PC-9 (cell line): ENCODE measurements at regions not wholly inside any gene's neighbourhood (a gene's known extent, or its start where the extent isn't known, plus 50 kb on each side); places are given as distances from the start of the nearest gene placed in this dataset.
"Not testable (repeated sequence)": the region's sequence is repeated elsewhere in the genome, so short reads cannot be mapped to it uniquely, and the experiment has no call there.

Source experiments
- BruUV-seq: library from RNA; stranded (reverse); fragments of 400-500 nt; replicated peaks from 2 replicates; lab custom pipeline; 2021; lab: Mats Ljungman, UMichigan
- CTCF ChIA-PET: fragments of 300-600 bp; sonication (Branson Sonifier 250); formaldehyde crosslinking; loops from one replicate; lab custom pipeline; 2022; ENCODE audit warnings: antibody characterized with exemption; lab: Charles Lee
- POLR2A ChIA-PET: fragments of 300-600 bp; sonication (Branson Sonifier 250); formaldehyde crosslinking; loops from one replicate; lab custom pipeline; 2022; ENCODE audit warnings: antibody characterized with exemption; ENCODE audit not compliant: unreplicated experiment; lab: Charles Lee
- DNase-seq, 2 experiments: peaks; one replicate each; pipeline versions ENCODE4 v3.0.0 to v3.0.0-alpha.2; 2015 to 2022; ENCODE audit warnings: mixed read lengths in 1 of 2
- H2AFZ ChIP-seq: fragments of 200-600 bp; sonication (generic); 2 replicates; pipeline ENCODE4 v1.8.1; 2017; ENCODE audit warnings: antibody characterized with exemption
- H3F3A ChIP-seq: fragments of 200-600 bp; sonication (generic); 2 replicates; pipeline ENCODE4 v1.8.1; 2017; ENCODE audit warnings: antibody characterized with exemption, mild to moderate bottlenecking, low read depth; ENCODE audit not compliant: insufficient read depth
- H3K27ac ChIP-seq: fragments of 200-600 bp; sonication (generic); 2 replicates; pipeline ENCODE4 v1.6.1; 2016; ENCODE audit warnings: mixed run types
- H3K27me3 ChIP-seq: fragments of 200-600 bp; sonication (generic); 2 replicates; pipeline ENCODE4 v1.6.1; 2016; ENCODE audit warnings: low read depth, mixed run types; ENCODE audit not compliant: insufficient read depth
- H3K36me3 ChIP-seq: fragments of 200-600 bp; sonication (generic); 2 replicates; pipeline ENCODE4 v1.6.1; 2016; ENCODE audit warnings: low read depth, mixed run types
- H3K4me1 ChIP-seq: fragments of 200-600 bp; sonication (generic); replicated peaks from 2 replicates; pipeline ENCODE4 v1.6.1; 2016; ENCODE audit warnings: mixed run types; ENCODE audit not compliant: insufficient read depth
- H3K4me2 ChIP-seq: fragments of 200-600 bp; sonication (generic); 2 replicates; pipeline ENCODE4 v1.6.1; 2017; ENCODE audit warnings: mixed run types
- H3K4me3 ChIP-seq: fragments of 200-600 bp; sonication (generic); 2 replicates; pipeline ENCODE4 v1.6.1; 2016; ENCODE audit warnings: mixed run types
- H3K79me2 ChIP-seq: fragments of 200-600 bp; sonication (generic); 2 replicates; pipeline ENCODE4 v1.6.1; 2017; ENCODE audit warnings: low read depth, mixed run types
- H3K9me2 ChIP-seq: fragments of 200-600 bp; sonication (generic); 2 replicates; pipeline ENCODE4 v1.8.1; 2017; ENCODE audit warnings: mild to moderate bottlenecking; ENCODE audit not compliant: insufficient read depth
- H3K9me3 ChIP-seq: fragments of 200-600 bp; sonication (generic); 2 replicates; pipeline ENCODE4 v1.8.1; 2016; ENCODE audit warnings: low read depth; ENCODE audit not compliant: insufficient read depth
- H4K20me1 ChIP-seq: fragments of 200-600 bp; sonication (generic); 2 replicates; pipeline ENCODE4 v1.8.1; 2017; ENCODE audit not compliant: insufficient read depth
- intact Hi-C: fragments of 100-400 bp; cut with micrococcal nuclease; formaldehyde crosslinking; loops from one replicate; pipeline ENCODE4 v1.10.0; 2022; ENCODE audit not compliant: unreplicated experiment

DNA sequence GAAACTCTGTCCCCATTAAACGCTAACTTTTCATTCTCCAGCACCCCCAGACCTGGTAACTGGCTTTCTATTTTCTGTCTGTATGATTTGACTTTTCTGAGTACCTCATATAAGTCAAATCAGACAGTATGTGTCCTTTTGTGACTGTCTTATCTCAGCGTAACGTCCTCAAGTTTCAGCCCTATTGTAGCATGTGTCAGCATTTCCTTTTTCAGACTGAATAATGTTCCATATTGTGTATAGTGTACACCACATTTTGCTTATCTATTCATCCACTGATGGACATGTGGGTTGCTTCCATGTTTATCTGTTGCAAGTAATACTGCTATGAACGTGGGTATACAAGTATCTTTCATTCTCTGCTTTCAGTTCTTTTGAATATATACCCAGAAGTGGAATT lies 242.4 kb downstream of the RTP5 start:
- BruUV-seq, H3K4me2 ChIP-seq, H2AFZ ChIP-seq, H3K27me3 ChIP-seq, H3K4me3 ChIP-seq, intact Hi-C loops, H3K9me2 ChIP-seq, H3K27ac ChIP-seq, H4K20me1 ChIP-seq, DNase-seq, H3K4me1 ChIP-seq, H3F3A ChIP-seq, CTCF ChIA-PET, H3K9me3 ChIP-seq, POLR2A ChIA-PET, H3K36me3 ChIP-seq, H3K79me2 ChIP-seq: not testable (repeated sequence)

DNA sequence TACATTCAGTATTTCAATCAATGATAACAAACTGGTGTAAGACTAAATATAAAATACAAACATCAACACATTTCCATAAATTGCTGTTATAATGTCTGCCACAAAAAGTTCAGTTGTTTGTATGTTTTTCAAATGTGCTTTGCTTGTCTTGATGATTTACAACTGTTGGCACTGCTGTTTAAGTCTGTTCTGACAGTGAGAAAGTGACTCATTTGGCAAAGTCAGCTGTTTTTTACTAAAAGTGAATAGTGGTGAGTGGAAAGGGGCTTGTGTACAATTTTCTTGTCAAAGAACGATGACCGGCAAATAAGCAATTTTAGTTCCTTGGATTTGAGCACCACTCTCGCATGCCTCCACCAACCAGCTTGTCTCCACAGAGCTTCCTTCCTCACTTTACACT lies 244.0 kb downstream of the RTP5 start:
- H3K4me2 ChIP-seq, H2AFZ ChIP-seq, H3K36me3 ChIP-seq, H3K4me3 ChIP-seq, H3K79me2 ChIP-seq, DNase-seq, POLR2A ChIA-PET, intact Hi-C loops, H4K20me1 ChIP-seq, H3K9me2 ChIP-seq, H3F3A ChIP-seq, BruUV-seq, H3K4me1 ChIP-seq, H3K27ac ChIP-seq, H3K9me3 ChIP-seq, CTCF ChIA-PET, H3K27me3 ChIP-seq: not testable (repeated sequence)

DNA sequence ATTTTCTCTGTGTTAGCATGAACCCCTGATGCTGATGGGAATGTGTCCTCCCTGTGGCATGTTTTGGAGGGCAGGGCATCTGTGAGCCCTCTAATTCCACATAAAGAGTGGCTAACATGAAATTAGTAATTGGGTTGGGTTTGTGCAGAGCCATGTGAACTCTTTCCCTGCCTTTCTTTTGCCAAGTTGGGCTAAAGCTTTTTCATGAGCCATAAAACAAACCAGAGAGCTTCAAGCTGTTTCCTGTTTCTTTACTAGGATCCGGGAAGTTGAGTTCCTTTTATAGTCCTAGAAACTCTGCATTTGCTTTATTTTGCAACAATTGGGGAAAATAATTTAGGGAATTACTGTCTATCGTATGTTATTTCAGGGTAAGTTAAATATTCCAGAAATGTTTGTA lies 247.1 kb downstream of the RTP5 start:
- POLR2A ChIA-PET, H4K20me1 ChIP-seq, H3F3A ChIP-seq, H3K27ac ChIP-seq, H3K27me3 ChIP-seq, H3K4me2 ChIP-seq, H3K4me3 ChIP-seq, H3K4me1 ChIP-seq, H3K9me3 ChIP-seq, H2AFZ ChIP-seq, H3K9me2 ChIP-seq, BruUV-seq, H3K79me2 ChIP-seq, H3K36me3 ChIP-seq, CTCF ChIA-PET, DNase-seq, intact Hi-C loops: not testable (repeated sequence)

DNA sequence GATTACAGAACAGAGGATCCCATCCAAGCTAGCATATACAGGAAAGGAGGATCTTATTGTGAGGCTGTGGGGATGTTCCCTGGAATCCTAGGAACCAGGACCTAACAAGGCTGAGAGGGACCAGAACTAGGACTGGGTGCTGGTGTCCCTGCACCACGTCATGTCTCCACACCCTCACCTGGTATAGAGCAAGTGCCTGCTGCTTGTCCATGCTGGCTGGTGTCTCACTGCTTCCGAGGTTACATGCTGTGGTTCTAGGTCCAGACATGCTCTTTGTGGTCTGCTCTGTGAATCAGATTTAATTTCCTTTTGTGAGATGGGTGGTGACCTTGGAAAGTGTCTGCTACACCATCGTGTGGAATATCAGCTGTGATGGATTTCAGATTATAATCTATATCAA lies 247.8 kb downstream of the RTP5 start:
- H4K20me1 ChIP-seq, H2AFZ ChIP-seq: not testable (repeated sequence)

GRCh38 chr2:242119682-242120081 lies 250.2 kb downstream of the RTP5 start:
- H3F3A ChIP-seq, CTCF ChIA-PET, H3K79me2 ChIP-seq, H3K4me2 ChIP-seq, H3K27ac ChIP-seq, H4K20me1 ChIP-seq, BruUV-seq, DNase-seq, H3K9me2 ChIP-seq, H3K9me3 ChIP-seq, H3K4me3 ChIP-seq, H3K27me3 ChIP-seq, H3K36me3 ChIP-seq, intact Hi-C loops, POLR2A ChIA-PET, H3K4me1 ChIP-seq, H2AFZ ChIP-seq: not testable (repeated sequence)

More for the DNA sequence above, 247.8 kb downstream of the RTP5 start:
- H3K9me2 ChIP-seq, H3K9me3 ChIP-seq, H3K27ac ChIP-seq, H3K4me1 ChIP-seq, H3K4me2 ChIP-seq, BruUV-seq, CTCF ChIA-PET, intact Hi-C loops, H3K79me2 ChIP-seq, DNase-seq, POLR2A ChIA-PET, H3K4me3 ChIP-seq, H3K36me3 ChIP-seq, H3F3A ChIP-seq, H3K27me3 ChIP-seq: not testable (repeated sequence)

GRCh38 chr2:242130682-242131081 lies 261.2 kb downstream of the RTP5 start:
- H3F3A ChIP-seq, CTCF ChIA-PET, H3K4me1 ChIP-seq, H3K9me2 ChIP-seq, DNase-seq, intact Hi-C loops, H3K79me2 ChIP-seq, POLR2A ChIA-PET, H3K9me3 ChIP-seq, H2AFZ ChIP-seq, H3K27ac ChIP-seq, H3K4me3 ChIP-seq, BruUV-seq, H3K36me3 ChIP-seq, H3K27me3 ChIP-seq, H4K20me1 ChIP-seq, H3K4me2 ChIP-seq: not testable (repeated sequence)
